ENCODE measurements at regions not wholly inside any gene's neighbourhood (a gene's known extent, or its start where the extent isn't known, plus 50 kb on each side); places are given as distances from the start of the nearest gene placed in this dataset.

DNA sequence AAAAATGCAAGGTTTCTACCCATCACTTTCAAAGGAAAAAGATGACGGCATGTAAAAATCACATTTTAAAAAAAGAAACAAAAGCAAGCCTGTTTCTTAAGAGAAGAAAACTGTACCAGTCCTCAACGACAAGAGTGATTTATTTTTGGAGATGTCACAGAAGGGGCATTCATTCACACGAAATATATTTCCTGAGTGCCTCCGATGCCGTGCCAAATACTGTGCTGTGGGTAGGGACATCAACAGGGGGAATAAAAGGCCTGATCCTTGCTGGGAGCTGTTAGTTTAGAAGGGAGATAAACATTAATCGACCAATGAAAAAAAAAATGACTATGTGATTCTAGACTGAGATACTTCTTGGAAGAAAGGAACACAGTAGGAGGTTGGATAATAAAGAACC is 297.5 kb upstream of the SOX5 start:
- no peak overlapping the region for H4K8ac ChIP-seq (ENCODE audit: low read depth, low read length)
- no peak overlapping the region for H3K4me3 ChIP-seq (ENCODE audit: low read depth, low read length)
- H3K9ac ChIP-seq (ENCODE audit: low read length): no peak overlapping the region
- H3K4me1 ChIP-seq (ENCODE audit: control insufficient read depth in 1 of 2, insufficient read depth in 2 of 2, low read length in 2 of 2): no peaks in the 10 kb centered on the region
- H3K23ac ChIP-seq (ENCODE audit: low read length): no peak overlapping the region
- H4K12ac ChIP-seq (ENCODE audit: low read depth, low read length): no peak overlapping the region
- H3K27me3 ChIP-seq (ENCODE audit: insufficient read depth, low read length): no peaks in the 10 kb centered on the region
- no peak overlapping the region for H2BK5ac ChIP-seq (ENCODE audit: low read depth, low read length, poor library complexity)
- H3K18ac ChIP-seq (ENCODE audit: low read length): no peak overlapping the region
- H3K4me2 ChIP-seq (ENCODE audit: low read length): no peak overlapping the region
- no peak overlapping the region for H2BK120ac ChIP-seq (ENCODE audit: insufficient read depth, low read length, poor library complexity)
- no peak for DNase-seq
- no peak overlapping the region for H2AFZ ChIP-seq (ENCODE audit: insufficient read depth, low read length, poor library complexity)
- H3K36me3 ChIP-seq (ENCODE audit: control insufficient read depth in 1 of 2, insufficient read depth in 2 of 2, low read length in 2 of 2): no peaks in the 10 kb centered on the region
- no peaks in the 10 kb centered on the region for H3K79me1 ChIP-seq (ENCODE audit: low read length)
- no peak overlapping the region for H3K27ac ChIP-seq (ENCODE audit: low read depth, low read length)
- no CpG with 5 or more reads among the region's 6 CpGs for WGBS (ENCODE audit: extremely low coverage, insufficient coverage, insufficient read length)
- no peaks in the 10 kb centered on the region for H3K9me3 ChIP-seq (ENCODE audit: insufficient read depth, low read depth, low read length)
- H3K79me2 ChIP-seq (ENCODE audit: control insufficient read depth, insufficient read depth, low read length, poor library complexity): no peaks in the 10 kb centered on the region
- H2AK5ac ChIP-seq (ENCODE audit: low read length): no peak overlapping the region
- H3K4ac ChIP-seq (ENCODE audit: low read depth, low read length): no peak overlapping the region
- H3K14ac ChIP-seq (ENCODE audit: low read length): no peak overlapping the region
- H4K91ac ChIP-seq (ENCODE audit: low read depth, low read length): no peak overlapping the region
- no peak overlapping the region for H2BK12ac ChIP-seq (ENCODE audit: low read length)

DNA sequence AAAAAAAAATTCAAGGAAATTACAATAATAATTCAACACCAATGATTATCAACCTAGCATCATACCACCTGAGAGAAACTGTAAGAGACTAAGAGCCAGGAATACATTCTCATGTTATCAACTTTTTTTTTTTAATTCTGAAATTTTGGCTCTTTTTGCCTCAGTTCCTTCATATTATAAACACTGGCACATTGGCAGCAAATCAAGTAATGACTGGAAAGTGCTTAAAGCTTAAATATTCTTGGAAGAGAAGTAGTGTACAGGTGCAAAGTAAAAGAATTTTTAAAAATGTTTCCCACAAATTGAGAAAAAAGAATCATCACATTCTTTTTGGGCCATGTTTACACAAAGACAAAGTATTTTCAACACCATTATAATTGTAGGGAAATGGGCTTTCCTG is 296.9 kb upstream of the SOX5 start:
- no peaks in the 10 kb centered on the region for H3K79me1 ChIP-seq (ENCODE audit: low read length)
- no peak overlapping the region for H2BK12ac ChIP-seq (ENCODE audit: low read length)
- H2AK5ac ChIP-seq (ENCODE audit: low read length): no peak overlapping the region
- H3K14ac ChIP-seq (ENCODE audit: low read length): no peak overlapping the region
- no peak overlapping the region for H3K4me3 ChIP-seq (ENCODE audit: low read depth, low read length)
- no peak overlapping the region for H2BK120ac ChIP-seq (ENCODE audit: insufficient read depth, low read length, poor library complexity)
- no peak overlapping the region for H3K4ac ChIP-seq (ENCODE audit: low read depth, low read length)
- no peak overlapping the region for H3K9ac ChIP-seq (ENCODE audit: low read length)
- H3K4me2 ChIP-seq (ENCODE audit: low read length): no peak overlapping the region
- no peak overlapping the region for H4K12ac ChIP-seq (ENCODE audit: low read depth, low read length)
- no peaks in the 10 kb centered on the region for H3K9me3 ChIP-seq (ENCODE audit: insufficient read depth, low read depth, low read length)
- no peaks in the 10 kb centered on the region for H3K27me3 ChIP-seq (ENCODE audit: insufficient read depth, low read length)
- no peaks in the 10 kb centered on the region for H3K36me3 ChIP-seq (ENCODE audit: control insufficient read depth in 1 of 2, insufficient read depth in 2 of 2, low read length in 2 of 2)
- no peak overlapping the region for H4K91ac ChIP-seq (ENCODE audit: low read depth, low read length)
- no peak overlapping the region for H3K18ac ChIP-seq (ENCODE audit: low read length)
- no peak overlapping the region for H2AFZ ChIP-seq (ENCODE audit: insufficient read depth, low read length, poor library complexity)
- DNase-seq: no peak
- no peak overlapping the region for H2BK5ac ChIP-seq (ENCODE audit: low read depth, low read length, poor library complexity)
- no peaks in the 10 kb centered on the region for H3K79me2 ChIP-seq (ENCODE audit: control insufficient read depth, insufficient read depth, low read length, poor library complexity)
- H3K4me1 ChIP-seq (ENCODE audit: control insufficient read depth in 1 of 2, insufficient read depth in 2 of 2, low read length in 2 of 2): no peaks in the 10 kb centered on the region
- H3K27ac ChIP-seq (ENCODE audit: low read depth, low read length): no peak overlapping the region
- no peak overlapping the region for H3K23ac ChIP-seq (ENCODE audit: low read length)
- no peak overlapping the region for H4K8ac ChIP-seq (ENCODE audit: low read depth, low read length)

DNA sequence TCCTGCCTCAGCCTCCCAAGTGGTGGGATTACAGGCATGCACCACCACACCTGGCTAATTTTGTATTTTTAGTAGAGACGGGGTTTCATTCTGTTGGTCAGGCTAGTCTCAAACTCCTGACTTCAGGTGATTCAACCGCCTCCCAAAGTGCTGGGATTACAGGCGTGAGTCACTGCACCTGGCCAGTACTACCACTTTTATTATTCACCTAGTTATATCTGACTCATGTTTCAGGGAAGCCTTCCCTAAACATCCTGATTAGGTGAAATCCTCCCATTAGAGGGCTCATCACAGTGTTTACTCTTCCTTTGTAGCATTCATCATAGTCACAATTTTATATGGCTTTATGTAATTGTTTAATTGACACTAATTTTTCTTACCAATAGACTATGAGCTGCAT is 295.3 kb upstream of the SOX5 start:
- Histone ChIP-seq H3K9me3 (ENCODE audit: insufficient read depth, low read depth, low read length) (no peaks in the 10 kb centered on the region), H4K12ac (ENCODE audit: low read depth, low read length) (no peak overlapping the region), H3K4ac (ENCODE audit: low read depth, low read length) (no peak overlapping the region), H2BK12ac (ENCODE audit: low read length) (no peak overlapping the region), H3K27me3 (ENCODE audit: insufficient read depth, low read length) (no peaks in the 10 kb centered on the region), H4K91ac (ENCODE audit: low read depth, low read length) (no peak overlapping the region), H3K27ac (ENCODE audit: low read depth, low read length) (no peak overlapping the region), H3K18ac (ENCODE audit: low read length) (no peak overlapping the region), H3K23ac (ENCODE audit: low read length) (no peak overlapping the region), H3K14ac (ENCODE audit: low read length) (no peak overlapping the region), H2AFZ (ENCODE audit: insufficient read depth, low read length, poor library complexity) (no peak overlapping the region), H3K79me2 (ENCODE audit: control insufficient read depth, insufficient read depth, low read length, poor library complexity) (no peaks in the 10 kb centered on the region), H3K4me3 (ENCODE audit: low read depth, low read length) (no peak overlapping the region), H3K4me2 (ENCODE audit: low read length) (no peak overlapping the region), H4K8ac (ENCODE audit: low read depth, low read length) (no peak overlapping the region), H3K9ac (ENCODE audit: low read length) (no peak overlapping the region), H2BK120ac (ENCODE audit: insufficient read depth, low read length, poor library complexity) (no peak overlapping the region), H3K79me1 (ENCODE audit: low read length) (no peaks in the 10 kb centered on the region), H3K36me3 (ENCODE audit: control insufficient read depth in 1 of 2, insufficient read depth in 2 of 2, low read length in 2 of 2) (no peaks in the 10 kb centered on the region), H3K4me1 (ENCODE audit: control insufficient read depth in 1 of 2, insufficient read depth in 2 of 2, low read length in 2 of 2) (no peaks in the 10 kb centered on the region), H2BK5ac (ENCODE audit: low read depth, low read length, poor library complexity) (no peak overlapping the region), H2AK5ac (ENCODE audit: low read length) (no peak overlapping the region)
- peak; percentile 45 to 53 for DNase-seq
- WGBS (ENCODE audit: extremely low coverage, insufficient coverage, insufficient read length): no CpG with 5 or more reads among the region's 3 CpGs

DNA sequence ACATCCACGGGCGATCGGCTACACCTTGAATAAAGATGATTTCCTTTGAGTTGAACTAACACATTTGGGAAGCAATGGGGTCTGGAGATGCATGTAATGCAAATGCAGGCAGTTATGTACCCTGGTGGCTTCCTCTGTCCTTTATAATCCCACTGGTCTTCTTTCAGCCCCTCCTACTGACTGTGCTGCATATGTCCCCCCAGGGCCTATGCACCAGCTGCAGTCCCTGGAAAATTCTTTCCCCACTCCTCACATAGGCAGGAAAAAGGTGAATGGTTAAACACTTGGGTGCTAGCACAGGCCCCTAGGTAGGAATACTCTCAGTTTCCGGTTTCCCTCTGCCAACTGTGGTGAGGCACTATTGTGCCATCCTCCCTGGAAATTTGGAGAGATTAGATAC is 294.8 kb upstream of the SOX5 start:
- Histone ChIP-seq H3K23ac (ENCODE audit: low read length) (no peak overlapping the region), H3K14ac (ENCODE audit: low read length) (no peak overlapping the region), H3K4me3 (ENCODE audit: low read depth, low read length) (no peak overlapping the region), H3K36me3 (ENCODE audit: control insufficient read depth in 1 of 2, insufficient read depth in 2 of 2, low read length in 2 of 2) (no peaks in the 10 kb centered on the region), H2BK12ac (ENCODE audit: low read length) (no peak overlapping the region), H3K9me3 (ENCODE audit: insufficient read depth, low read depth, low read length) (no peaks in the 10 kb centered on the region), H3K4ac (ENCODE audit: low read depth, low read length) (no peak overlapping the region), H3K27ac (ENCODE audit: low read depth, low read length) (no peak overlapping the region), H3K18ac (ENCODE audit: low read length) (no peak overlapping the region), H2AK5ac (ENCODE audit: low read length) (no peak overlapping the region), H3K4me1 (ENCODE audit: control insufficient read depth in 1 of 2, insufficient read depth in 2 of 2, low read length in 2 of 2) (no peaks in the 10 kb centered on the region), H4K12ac (ENCODE audit: low read depth, low read length) (no peak overlapping the region), H3K79me1 (ENCODE audit: low read length) (no peaks in the 10 kb centered on the region), H4K91ac (ENCODE audit: low read depth, low read length) (no peak overlapping the region), H3K79me2 (ENCODE audit: control insufficient read depth, insufficient read depth, low read length, poor library complexity) (no peaks in the 10 kb centered on the region), H4K8ac (ENCODE audit: low read depth, low read length) (no peak overlapping the region), H2BK5ac (ENCODE audit: low read depth, low read length, poor library complexity) (no peak overlapping the region), H3K4me2 (ENCODE audit: low read length) (no peak overlapping the region), H2AFZ (ENCODE audit: insufficient read depth, low read length, poor library complexity) (no peak overlapping the region), H2BK120ac (ENCODE audit: insufficient read depth, low read length, poor library complexity) (no peak overlapping the region), H3K27me3 (ENCODE audit: insufficient read depth, low read length) (no peaks in the 10 kb centered on the region), H3K9ac (ENCODE audit: low read length) (no peak overlapping the region)
- DNase-seq: no peak
- WGBS (ENCODE audit: extremely low coverage, insufficient coverage, insufficient read length): no CpG with 5 or more reads among the region's 4 CpGs

DNA sequence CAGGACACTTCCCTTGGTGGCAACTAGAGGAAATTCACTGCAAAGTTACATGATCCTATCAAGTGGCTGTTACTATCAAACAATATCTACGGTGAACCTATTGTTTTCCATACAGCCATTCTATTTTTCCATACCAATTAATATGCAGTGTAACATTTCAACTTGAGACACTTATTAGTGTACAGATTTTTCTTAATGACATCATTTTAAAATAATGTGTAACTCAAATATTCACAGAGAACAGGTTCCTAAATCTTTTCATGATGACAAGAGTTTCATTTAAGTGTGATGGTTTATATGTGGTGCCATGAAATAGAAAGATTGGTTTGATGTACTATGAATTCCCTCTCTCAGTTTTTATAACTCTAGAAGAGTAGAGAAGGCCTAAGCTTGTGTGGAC is 291.2 kb upstream of the SOX5 start:
- no CpG with 5 or more reads among the region's 1 CpG for WGBS (ENCODE audit: extremely low coverage, insufficient coverage, insufficient read length)
- no peak overlapping the region for H3K4me3 ChIP-seq (ENCODE audit: low read depth, low read length)

More for the DNA sequence above, 291.2 kb upstream of the SOX5 start:
- Histone ChIP-seq H3K14ac (ENCODE audit: low read length) (no peak overlapping the region), H3K4me1 (ENCODE audit: control insufficient read depth in 1 of 2, insufficient read depth in 2 of 2, low read length in 2 of 2) (no peaks in the 10 kb centered on the region), H3K4ac (ENCODE audit: low read depth, low read length) (no peak overlapping the region), H4K91ac (ENCODE audit: low read depth, low read length) (no peak overlapping the region), H4K12ac (ENCODE audit: low read depth, low read length) (no peak overlapping the region), H4K8ac (ENCODE audit: low read depth, low read length) (no peak overlapping the region), H2AFZ (ENCODE audit: insufficient read depth, low read length, poor library complexity) (no peak overlapping the region), H3K36me3 (ENCODE audit: control insufficient read depth in 1 of 2, insufficient read depth in 2 of 2, low read length in 2 of 2) (no peaks in the 10 kb centered on the region), H2BK12ac (ENCODE audit: low read length) (no peak overlapping the region), H3K27ac (ENCODE audit: low read depth, low read length) (no peak overlapping the region), H3K18ac (ENCODE audit: low read length) (no peak overlapping the region), H3K79me1 (ENCODE audit: low read length) (no peaks in the 10 kb centered on the region), H3K9ac (ENCODE audit: low read length) (no peak overlapping the region), H3K9me3 (ENCODE audit: insufficient read depth, low read depth, low read length) (no peaks in the 10 kb centered on the region), H3K23ac (ENCODE audit: low read length) (no peak overlapping the region), H3K27me3 (ENCODE audit: insufficient read depth, low read length) (no peaks in the 10 kb centered on the region), H3K4me2 (ENCODE audit: low read length) (no peak overlapping the region), H2BK120ac (ENCODE audit: insufficient read depth, low read length, poor library complexity) (no peak overlapping the region), H2AK5ac (ENCODE audit: low read length) (no peak overlapping the region), H2BK5ac (ENCODE audit: low read depth, low read length, poor library complexity) (no peak overlapping the region), H3K79me2 (ENCODE audit: control insufficient read depth, insufficient read depth, low read length, poor library complexity) (no peaks in the 10 kb centered on the region)
- no peak for DNase-seq

All from trophoblast cell (in vitro differentiated cells and primary cell).